MCF 10A (cell line): ENCODE measurements at regions not wholly inside any gene's neighbourhood (a gene's known extent, or its start where the extent isn't known, plus 50 kb on each side); places are given as distances from the start of the nearest gene placed in this dataset.

Experiments used
- BruUV-seq: library from RNA; stranded (reverse); fragments of 400-500 nt; replicated peaks from 2 replicates; lab custom pipeline; 2021; lab: Mats Ljungman, UMichigan
- CTCF ChIA-PET: fragments of 300-600 bp; sonication (Branson Sonifier 250); formaldehyde crosslinking; extraction: SDS; loops from one replicate; lab custom pipeline; 2021; ENCODE audit warnings: antibody characterized with exemption, inconsistent platforms; lab: Yijun Ruan, JAX
- POLR2A ChIA-PET: fragments of 300-600, 350-650 bp; sonication (Branson Sonifier 250); formaldehyde crosslinking; extraction: SDS; loops from one replicate; lab custom pipeline; 2020; ENCODE audit warnings: antibody characterized with exemption, inconsistent platforms; lab: Yijun Ruan, JAX
- DNase-seq: peaks from one replicate; pipeline ENCODE4 v3.0.0-alpha.2; 2018; ENCODE audit not compliant: unreplicated experiment
- H3K27ac Mint-ChIP-seq: one replicate; pipeline ENCODE4 v1.8.0; 2022; ENCODE audit warnings: mild to moderate bottlenecking, low read depth, mixed read lengths; ENCODE audit not compliant: unreplicated experiment
- H3K27me3 Mint-ChIP-seq: one replicate; pipeline ENCODE4 v1.8.0; 2022; ENCODE audit warnings: mixed read lengths; ENCODE audit not compliant: insufficient read depth, unreplicated experiment
- H3K36me3 Mint-ChIP-seq: one replicate; pipeline ENCODE4 v1.8.0; 2022; ENCODE audit warnings: mild to moderate bottlenecking, moderate library complexity, mixed read lengths; ENCODE audit not compliant: insufficient read depth, unreplicated experiment
- H3K4me1 Mint-ChIP-seq: one replicate; pipeline ENCODE4 v1.8.0; 2022; ENCODE audit warnings: mixed read lengths; ENCODE audit not compliant: insufficient read depth, unreplicated experiment
- H3K4me3 Mint-ChIP-seq: one replicate; pipeline ENCODE4 v1.8.0; 2022; ENCODE audit warnings: mild to moderate bottlenecking, moderate library complexity, mixed read lengths; ENCODE audit not compliant: unreplicated experiment
- H3K9me3 Mint-ChIP-seq: one replicate; pipeline ENCODE4 v1.8.0; 2022; ENCODE audit warnings: mixed read lengths; ENCODE audit not compliant: unreplicated experiment
- CTCF ChIP-seq: fragments of 200-600 bp; IDR thresholded peaks from one replicate; pipeline ENCODE4 v1.8.0; 2022; ENCODE audit warnings: antibody characterized with exemption, mild to moderate bottlenecking; ENCODE audit not compliant: unreplicated experiment
- intact Hi-C: fragments of 100-400 bp; cut with micrococcal nuclease; formaldehyde crosslinking; loops from 2 replicates; pipeline ENCODE4 v1.14.1; 2022

- Mint-ChIP-seq H3K9me3 (no peaks in the 10 kb centered on the region), H3K4me1 (peaks cover 6% of the 10 kb centered on the region), H3K36me3 (no peaks in the 10 kb centered on the region), H3K27me3 (peaks cover 13% of the 10 kb centered on the region), H3K27ac (no peak overlapping the region), H3K4me3 (no peak overlapping the region)
- intact Hi-C loops: no loop called here
- no peak for DNase-seq
- POLR2A ChIA-PET: no interaction called here
- no peak for TF ChIP-seq CTCF
- CTCF ChIA-PET: interaction anchor here (0.6 kb wide), 1 partner anchor 954 kb away, joined by 3 read pairs; no protein-coding TSS in a partner anchor
- BruUV-seq: no TSS peak
These were observed 110.7 kb upstream of the TANK start for GRCh38 chr2:161049559-161049958.

GRCh38 chr2:161052214-161052613 is 108.0 kb upstream of the TANK start:
- intact Hi-C loops: no loop called here
- Mint-ChIP-seq H3K27ac (no peak overlapping the region), H3K9me3 (peaks cover 6% of the 10 kb centered on the region), H3K36me3 (no peaks in the 10 kb centered on the region), H3K27me3 (peaks cover 13% of the 10 kb centered on the region), H3K4me1 (no peaks in the 10 kb centered on the region), H3K4me3 (no peak overlapping the region)
- no TSS peak for BruUV-seq
- DNase-seq: no peak
- CTCF ChIA-PET: interaction anchor here (0.8 to 2.0 kb wide), 3 partner anchors 11 to 58 kb away, joined by 3 to 10 read pairs (median 4); no protein-coding TSS in a partner anchor
- POLR2A ChIA-PET: no interaction called here
- TF ChIP-seq CTCF: no peak

GRCh38 chr2:161055289-161055688 is 104.9 kb upstream of the TANK start:
- Mint-ChIP-seq H3K27me3 (peaks cover 8% of the 10 kb centered on the region), H3K27ac (no peak overlapping the region), H3K4me1 (no peaks in the 10 kb centered on the region), H3K36me3 (peaks cover 2% of the 10 kb centered on the region), H3K4me3 (no peak overlapping the region), H3K9me3 (peaks cover 8% of the 10 kb centered on the region)
- ChIA-PET POLR2A (no interaction called here), CTCF (interaction anchor here (1.0 to 1.1 kb wide), 3 partner anchors 8 to 39 kb away, joined by 4 to 5 read pairs (median 4); no protein-coding TSS in a partner anchor)
- BruUV-seq: no TSS peak
- no peak for TF ChIP-seq CTCF
- intact Hi-C loops: no loop called here
- no peak for DNase-seq

DNA sequence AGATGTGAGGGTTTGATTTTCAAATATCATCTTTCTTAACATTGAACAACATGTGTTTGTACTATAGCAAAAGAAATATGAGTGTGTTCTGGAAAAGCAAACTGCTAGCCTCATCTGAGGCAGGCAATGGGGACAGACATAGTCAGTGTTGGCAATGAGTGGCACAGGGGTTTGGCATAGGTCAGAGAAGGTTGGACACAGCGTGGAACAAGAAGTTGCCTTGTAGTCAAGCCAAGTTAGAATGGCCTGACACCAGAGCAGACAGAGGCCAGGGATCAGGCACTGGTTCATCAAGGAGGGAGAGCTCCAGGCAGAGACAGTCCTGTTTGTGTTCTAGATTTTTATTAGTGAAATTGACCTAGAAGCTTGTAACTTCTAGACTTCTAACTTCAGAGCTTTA is 100.8 kb upstream of the TANK start:
- BruUV-seq: no TSS peak
- H3K4me3 Mint-ChIP-seq: no peak overlapping the region
- no peak overlapping the region for H3K27ac Mint-ChIP-seq
- H3K27me3 Mint-ChIP-seq: no peaks in the 10 kb centered on the region
- H3K9me3 Mint-ChIP-seq: peaks cover 8% of the 10 kb centered on the region
- intact Hi-C loops: no loop called here
- H3K4me1 Mint-ChIP-seq: peaks cover 6% of the 10 kb centered on the region
- H3K36me3 Mint-ChIP-seq: peaks cover 6% of the 10 kb centered on the region
- DNase-seq: no peak
- POLR2A ChIA-PET: no interaction called here
- CTCF ChIA-PET: interaction anchor here (0.9 to 1.5 kb wide), 5 partner anchors 11 to 66 kb away, joined by 3 to 5 read pairs (median 3); no protein-coding TSS in a partner anchor
- TF ChIP-seq CTCF: no peak
